ENCODE measurements at regions not wholly inside any gene's neighbourhood (a gene's known extent, or its start where the extent isn't known, plus 50 kb on each side); places are given as distances from the start of the nearest gene placed in this dataset.

DNA sequence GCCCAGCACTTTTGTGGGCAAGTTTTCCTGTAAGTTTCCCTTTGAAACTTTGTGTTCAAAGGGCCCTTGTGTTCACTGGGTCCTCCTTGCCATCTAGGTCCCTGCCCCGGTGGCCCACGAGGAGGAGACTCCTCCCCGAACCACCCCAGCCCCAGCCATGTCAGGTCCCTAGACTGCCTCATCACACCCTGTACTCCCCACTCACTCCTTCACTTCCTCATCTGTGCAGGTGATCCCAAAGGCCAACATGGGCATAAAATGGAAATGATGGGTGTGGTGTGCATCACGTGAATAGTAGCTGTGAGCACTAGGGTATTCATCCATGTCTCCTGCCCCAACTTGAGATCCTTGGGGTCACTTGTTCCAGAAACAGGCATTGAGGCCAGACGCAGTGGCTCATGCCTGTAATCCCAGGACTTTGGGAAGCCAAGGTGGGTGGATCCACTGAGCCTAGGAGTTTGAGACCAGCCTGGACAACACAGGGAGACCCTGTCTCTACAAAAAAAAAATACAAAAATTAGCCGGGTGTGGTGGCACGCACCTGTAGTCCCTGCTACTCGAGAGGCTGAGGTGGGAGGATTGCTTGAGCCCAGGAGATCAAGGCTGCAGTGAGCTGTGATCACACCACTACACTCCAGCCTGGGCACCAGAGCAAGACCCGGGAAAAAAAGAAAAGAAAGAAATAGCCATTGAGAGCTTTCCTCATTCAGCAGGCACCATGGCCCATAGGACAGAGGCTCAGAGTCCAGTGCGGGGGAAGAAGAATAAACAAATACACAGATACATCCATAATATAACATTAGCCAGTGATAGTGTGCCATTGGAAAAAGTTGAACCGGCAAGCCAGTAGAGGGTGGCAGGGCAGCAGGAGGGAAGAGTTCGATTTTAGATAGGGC, 74.5 kb downstream of the KATNIP start:
- TF ChIP-seq FOXM1 (IDR thresholded peaks at IDR 0.05; ENCODE audit: low read depth) (no peak), RXRA (IDR thresholded peaks at IDR 0.05; ENCODE audit: borderline replicate concordance, low read depth) (no peak), GABPA (IDR thresholded peaks at IDR 0.05; ENCODE audit: low read depth) (no peak), POLR2AphosphoS5 (IDR thresholded peaks at IDR 0.05; ENCODE audit: low read depth, low read length) (no peak), EP300 (IDR thresholded peaks at IDR 0.05; ENCODE audit: borderline replicate concordance in 1 of 2, low read depth in 1 of 2, low read length in 1 of 2) (no peak), RFX5 (IDR thresholded peaks at IDR 0.05; ENCODE audit: low read length) (no peak), RAD21 (IDR thresholded peaks at IDR 0.05; ENCODE audit: low read length) (no peak), JUND (IDR thresholded peaks at IDR 0.05) (no peak), YY1 (IDR thresholded peaks at IDR 0.05; ENCODE audit: low read depth) (no peak), EZH2phosphoT487 (IDR thresholded peaks at IDR 0.05; ENCODE audit: borderline replicate concordance, low read depth) (no peak)
- TF ChIP-seq, protein P1, sequence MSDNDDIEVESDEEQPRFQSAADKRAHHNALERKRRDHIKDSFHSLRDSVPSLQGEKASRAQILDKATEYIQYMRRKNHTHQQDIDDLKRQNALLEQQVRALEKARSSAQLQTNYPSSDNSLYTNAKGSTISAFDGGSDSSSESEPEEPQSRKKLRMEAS (IDR thresholded peaks at IDR 0.05; ENCODE audit: low read depth) = no peak
- TF ChIP-seq, protein P2, sequence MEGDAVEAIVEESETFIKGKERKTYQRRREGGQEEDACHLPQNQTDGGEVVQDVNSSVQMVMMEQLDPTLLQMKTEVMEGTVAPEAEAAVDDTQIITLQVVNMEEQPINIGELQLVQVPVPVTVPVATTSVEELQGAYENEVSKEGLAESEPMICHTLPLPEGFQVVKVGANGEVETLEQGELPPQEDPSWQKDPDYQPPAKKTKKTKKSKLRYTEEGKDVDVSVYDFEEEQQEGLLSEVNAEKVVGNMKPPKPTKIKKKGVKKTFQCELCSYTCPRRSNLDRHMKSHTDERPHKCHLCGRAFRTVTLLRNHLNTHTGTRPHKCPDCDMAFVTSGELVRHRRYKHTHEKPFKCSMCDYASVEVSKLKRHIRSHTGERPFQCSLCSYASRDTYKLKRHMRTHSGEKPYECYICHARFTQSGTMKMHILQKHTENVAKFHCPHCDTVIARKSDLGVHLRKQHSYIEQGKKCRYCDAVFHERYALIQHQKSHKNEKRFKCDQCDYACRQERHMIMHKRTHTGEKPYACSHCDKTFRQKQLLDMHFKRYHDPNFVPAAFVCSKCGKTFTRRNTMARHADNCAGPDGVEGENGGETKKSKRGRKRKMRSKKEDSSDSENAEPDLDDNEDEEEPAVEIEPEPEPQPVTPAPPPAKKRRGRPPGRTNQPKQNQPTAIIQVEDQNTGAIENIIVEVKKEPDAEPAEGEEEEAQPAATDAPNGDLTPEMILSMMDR (IDR thresholded peaks at IDR 0.05) = no peak
- TF ChIP-seq, protein P3, sequence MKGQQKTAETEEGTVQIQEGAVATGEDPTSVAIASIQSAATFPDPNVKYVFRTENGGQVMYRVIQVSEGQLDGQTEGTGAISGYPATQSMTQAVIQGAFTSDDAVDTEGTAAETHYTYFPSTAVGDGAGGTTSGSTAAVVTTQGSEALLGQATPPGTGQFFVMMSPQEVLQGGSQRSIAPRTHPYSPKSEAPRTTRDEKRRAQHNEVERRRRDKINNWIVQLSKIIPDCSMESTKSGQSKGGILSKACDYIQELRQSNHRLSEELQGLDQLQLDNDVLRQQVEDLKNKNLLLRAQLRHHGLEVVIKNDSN (IDR thresholded peaks at IDR 0.05; ENCODE audit: borderline replicate concordance, low read depth) = no peak

All from SK-N-SH (cell line).